ENCODE measurements at regions not wholly inside any gene's neighbourhood (a gene's known extent, or its start where the extent isn't known, plus 50 kb on each side); places are given as distances from the start of the nearest gene placed in this dataset.

DNA sequence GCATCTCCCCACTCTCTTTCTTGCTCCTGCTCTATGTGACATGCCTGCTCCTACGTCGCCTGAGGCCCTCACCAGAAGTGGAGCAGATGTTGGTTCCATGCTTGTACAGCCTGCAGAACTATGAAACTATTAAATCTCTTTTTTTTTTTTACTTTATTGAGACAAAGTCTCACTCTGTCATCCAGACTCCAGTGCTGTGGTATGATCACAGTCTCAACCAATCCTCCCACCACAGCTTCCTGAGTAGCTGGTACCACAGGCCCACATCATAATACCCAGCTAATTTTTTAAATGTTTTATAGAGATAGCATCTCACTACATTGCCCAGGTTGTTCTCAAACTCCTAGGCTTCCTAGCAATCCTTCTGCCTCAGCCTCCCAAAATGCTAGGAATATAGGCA is 1067.7 kb downstream of the PCDH9 start:
- TF ChIP-seq POLR2A (IDR thresholded peaks at IDR 0.05; ENCODE audit: low read depth, low read length): no peak
- TF ChIP-seq, protein P1, sequence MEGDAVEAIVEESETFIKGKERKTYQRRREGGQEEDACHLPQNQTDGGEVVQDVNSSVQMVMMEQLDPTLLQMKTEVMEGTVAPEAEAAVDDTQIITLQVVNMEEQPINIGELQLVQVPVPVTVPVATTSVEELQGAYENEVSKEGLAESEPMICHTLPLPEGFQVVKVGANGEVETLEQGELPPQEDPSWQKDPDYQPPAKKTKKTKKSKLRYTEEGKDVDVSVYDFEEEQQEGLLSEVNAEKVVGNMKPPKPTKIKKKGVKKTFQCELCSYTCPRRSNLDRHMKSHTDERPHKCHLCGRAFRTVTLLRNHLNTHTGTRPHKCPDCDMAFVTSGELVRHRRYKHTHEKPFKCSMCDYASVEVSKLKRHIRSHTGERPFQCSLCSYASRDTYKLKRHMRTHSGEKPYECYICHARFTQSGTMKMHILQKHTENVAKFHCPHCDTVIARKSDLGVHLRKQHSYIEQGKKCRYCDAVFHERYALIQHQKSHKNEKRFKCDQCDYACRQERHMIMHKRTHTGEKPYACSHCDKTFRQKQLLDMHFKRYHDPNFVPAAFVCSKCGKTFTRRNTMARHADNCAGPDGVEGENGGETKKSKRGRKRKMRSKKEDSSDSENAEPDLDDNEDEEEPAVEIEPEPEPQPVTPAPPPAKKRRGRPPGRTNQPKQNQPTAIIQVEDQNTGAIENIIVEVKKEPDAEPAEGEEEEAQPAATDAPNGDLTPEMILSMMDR (conservative IDR thresholded peaks at IDR 0.05; ENCODE audit: low read depth, low read length): no peak
- no peak for TF ChIP-seq CEBPB (IDR thresholded peaks at IDR 0.05; ENCODE audit: low read depth, low read length)
- no peak for TF ChIP-seq FOS (IDR thresholded peaks at IDR 0.05; ENCODE audit: low read depth, low read length)
- TF ChIP-seq SMC3 (IDR thresholded peaks at IDR 0.05; ENCODE audit: low read depth, low read length): no peak
- no peak for TF ChIP-seq RAD21 (IDR thresholded peaks at IDR 0.05; ENCODE audit: low read length)
- no peak for TF ChIP-seq MXI1 (IDR thresholded peaks at IDR 0.05; ENCODE audit: borderline replicate concordance, low read depth, low read length)
- TF ChIP-seq MAFK (IDR thresholded peaks at IDR 0.05; ENCODE audit: low read depth, low read length): no peak
- TF ChIP-seq BHLHE40 (IDR thresholded peaks at IDR 0.05; ENCODE audit: low read depth, low read length): no peak
